Right lobe of liver (tissue), 4 donors: ENCODE measurements at regions not wholly inside any gene's neighbourhood (a gene's known extent, or its start where the extent isn't known, plus 50 kb on each side); places are given as distances from the start of the nearest gene placed in this dataset.

Experiments
- POLR2A ChIP-seq: fragments of 450-650 bp; IDR thresholded peaks from one replicate; pipeline ENCODE4 v1.6.1; 2017; ENCODE audit warnings: antibody characterized with exemption, mild to moderate bottlenecking
- TF ChIP-seq, protein P1 (sequence below), 4 donors: fragments of 200-600 bp in 3 of 4; fragments of 450-650 bp in 1 of 4; IDR thresholded peaks; one replicate each; pipeline versions ENCODE4 v1.5.1 to v1.8.0; 2016 to 2022; ENCODE audit warnings: antibody characterized with exemption in 4 of 4, mild to moderate bottlenecking in 2 of 4
- donor health status: DM: no; HTN: no; CAD: no.
- donor health status: DM: no; HTN: no; CAD: no.
- donor health status: DM: no; HTN: yes; CAD: no.

DNA sequence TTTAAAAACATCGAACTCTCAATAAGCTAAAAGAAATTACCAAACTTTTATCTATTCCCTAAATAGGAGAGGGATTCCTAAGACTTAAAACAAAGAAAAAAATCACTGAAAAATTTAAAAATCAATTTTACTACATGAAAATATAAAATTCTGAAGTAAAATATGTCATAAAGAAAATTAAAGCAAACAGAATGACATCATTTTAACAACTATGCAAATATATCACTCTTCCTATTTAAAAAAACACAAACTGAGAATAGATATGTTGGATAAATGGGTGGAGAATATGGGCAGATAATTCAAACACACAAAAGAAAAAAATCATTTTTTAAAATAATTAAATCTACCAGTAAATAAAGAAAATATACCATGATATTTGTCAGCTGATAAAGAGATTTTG, 510.0 kb downstream of the BCL11B start:
- no peak for TF ChIP-seq POLR2A
- TF ChIP-seq, protein P1, sequence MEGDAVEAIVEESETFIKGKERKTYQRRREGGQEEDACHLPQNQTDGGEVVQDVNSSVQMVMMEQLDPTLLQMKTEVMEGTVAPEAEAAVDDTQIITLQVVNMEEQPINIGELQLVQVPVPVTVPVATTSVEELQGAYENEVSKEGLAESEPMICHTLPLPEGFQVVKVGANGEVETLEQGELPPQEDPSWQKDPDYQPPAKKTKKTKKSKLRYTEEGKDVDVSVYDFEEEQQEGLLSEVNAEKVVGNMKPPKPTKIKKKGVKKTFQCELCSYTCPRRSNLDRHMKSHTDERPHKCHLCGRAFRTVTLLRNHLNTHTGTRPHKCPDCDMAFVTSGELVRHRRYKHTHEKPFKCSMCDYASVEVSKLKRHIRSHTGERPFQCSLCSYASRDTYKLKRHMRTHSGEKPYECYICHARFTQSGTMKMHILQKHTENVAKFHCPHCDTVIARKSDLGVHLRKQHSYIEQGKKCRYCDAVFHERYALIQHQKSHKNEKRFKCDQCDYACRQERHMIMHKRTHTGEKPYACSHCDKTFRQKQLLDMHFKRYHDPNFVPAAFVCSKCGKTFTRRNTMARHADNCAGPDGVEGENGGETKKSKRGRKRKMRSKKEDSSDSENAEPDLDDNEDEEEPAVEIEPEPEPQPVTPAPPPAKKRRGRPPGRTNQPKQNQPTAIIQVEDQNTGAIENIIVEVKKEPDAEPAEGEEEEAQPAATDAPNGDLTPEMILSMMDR (IDR thresholded peaks at IDR 0.05) = no peak
